NOMO-1 (cell line): ENCODE measurements at regions not wholly inside any gene's neighbourhood (a gene's known extent, or its start where the extent isn't known, plus 50 kb on each side); places are given as distances from the start of the nearest gene placed in this dataset.
A peak's percentile ranks its signal among the peaks of the same experiment; 100 is the strongest.

Source experiments
- DNase-seq, 2 experiments: peaks; one replicate each; lab custom pipeline; 2025; ENCODE audit not compliant: unreplicated experiment in 2 of 2; lab: John Stamatoyannopoulos, UW

DNA sequence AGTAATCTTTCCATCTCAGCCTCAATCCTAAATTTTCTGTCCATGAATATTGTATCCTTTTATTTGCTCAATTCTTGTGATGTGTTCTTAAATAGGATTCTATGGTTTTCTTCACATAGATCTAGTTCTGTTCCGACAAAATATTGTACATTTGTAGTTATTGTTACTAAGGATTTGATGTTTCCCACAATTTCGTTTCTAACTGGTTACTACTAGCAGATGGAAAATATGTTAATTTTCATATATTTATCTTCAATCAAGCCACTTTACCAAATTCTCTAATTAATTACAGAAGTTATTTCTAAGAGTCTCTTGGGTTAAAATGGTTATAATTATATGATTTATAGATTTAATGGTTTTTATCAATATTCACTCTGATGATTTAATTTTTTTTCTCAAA is 60.3 kb downstream of the SEC61B start:
- DNase-seq = no peak

DNA sequence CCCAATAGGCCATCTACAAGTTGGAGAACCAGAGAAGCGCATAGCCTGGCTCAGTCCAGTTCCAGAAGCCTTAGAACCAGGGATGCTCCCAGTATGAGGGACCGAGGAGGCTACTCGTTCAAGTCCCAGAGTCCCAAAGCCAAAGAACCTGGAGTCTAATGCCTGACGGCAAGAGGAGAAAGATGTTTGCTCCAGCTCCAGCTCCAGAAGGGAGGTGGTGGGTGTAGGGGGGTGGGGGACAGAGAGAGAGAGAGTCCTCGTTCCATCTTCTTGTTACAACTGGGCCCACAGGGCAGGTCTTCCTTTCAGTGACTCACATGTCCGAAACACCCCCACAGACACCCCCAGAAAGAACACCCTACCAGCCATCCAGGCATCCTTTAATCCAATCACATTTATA is 63.9 kb downstream of the SEC61B start:
- DNase-seq = no peak

DNA sequence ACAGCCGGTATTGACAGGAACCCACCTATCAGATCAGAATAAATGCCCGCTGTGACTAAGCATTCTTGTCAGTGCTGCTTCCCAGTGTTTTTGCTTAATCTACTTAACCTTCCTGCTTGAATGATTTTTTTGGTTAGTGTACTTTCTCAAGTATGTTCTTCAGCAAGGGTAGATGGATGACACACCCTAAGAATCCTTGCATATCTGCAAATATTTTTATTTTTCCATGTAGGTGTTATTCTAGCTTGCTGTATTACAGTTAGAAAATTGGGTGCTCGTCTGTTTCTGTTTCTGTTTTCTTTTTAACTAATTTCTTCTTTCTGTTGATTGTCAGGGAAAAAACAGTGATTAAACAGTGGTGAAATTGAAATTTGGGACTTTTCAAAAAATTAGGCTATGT is 64.5 kb downstream of the SEC61B start:
- no peak for DNase-seq

DNA sequence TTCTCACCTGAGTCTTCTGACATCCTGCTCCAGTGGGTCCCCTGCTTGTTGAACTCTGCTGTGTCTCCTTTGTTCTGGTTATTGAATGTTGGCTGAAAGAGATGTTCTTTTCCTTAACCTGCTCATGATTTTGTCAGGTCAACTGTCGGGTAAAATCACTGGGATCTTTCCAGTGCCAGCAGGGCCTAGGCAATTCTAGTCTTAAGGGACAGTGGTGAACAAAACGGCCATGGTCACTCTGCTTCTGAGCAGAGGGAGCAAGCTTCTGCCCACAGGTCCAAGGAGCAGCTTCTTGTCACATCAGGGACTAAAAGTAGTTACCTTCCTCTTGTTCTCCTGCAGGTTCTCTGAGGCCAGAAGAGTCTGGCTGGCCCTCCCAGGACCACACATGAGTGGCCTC is 65.6 kb downstream of the SEC61B start:
- DNase-seq = no peak

DNA sequence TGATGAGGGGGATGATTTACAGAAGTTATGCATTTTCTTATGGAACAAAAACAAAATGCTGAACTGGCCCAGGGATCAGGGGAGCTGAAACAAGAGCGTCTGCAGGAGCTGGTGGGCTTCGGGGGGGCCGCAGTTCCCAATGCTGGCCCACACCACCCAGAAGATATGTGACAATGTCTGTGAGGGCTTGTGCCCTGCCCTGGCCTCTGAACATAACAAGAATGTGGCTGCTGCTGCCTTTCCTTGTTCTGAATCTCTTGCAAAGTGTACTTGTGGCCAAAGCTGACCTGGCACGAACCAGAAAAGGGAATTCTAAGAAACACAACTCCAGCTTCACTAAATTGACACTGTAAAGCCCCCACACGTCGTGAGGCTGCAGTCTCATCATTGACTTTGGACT is 66.7 kb downstream of the SEC61B start:
- DNase-seq = no peak

DNA sequence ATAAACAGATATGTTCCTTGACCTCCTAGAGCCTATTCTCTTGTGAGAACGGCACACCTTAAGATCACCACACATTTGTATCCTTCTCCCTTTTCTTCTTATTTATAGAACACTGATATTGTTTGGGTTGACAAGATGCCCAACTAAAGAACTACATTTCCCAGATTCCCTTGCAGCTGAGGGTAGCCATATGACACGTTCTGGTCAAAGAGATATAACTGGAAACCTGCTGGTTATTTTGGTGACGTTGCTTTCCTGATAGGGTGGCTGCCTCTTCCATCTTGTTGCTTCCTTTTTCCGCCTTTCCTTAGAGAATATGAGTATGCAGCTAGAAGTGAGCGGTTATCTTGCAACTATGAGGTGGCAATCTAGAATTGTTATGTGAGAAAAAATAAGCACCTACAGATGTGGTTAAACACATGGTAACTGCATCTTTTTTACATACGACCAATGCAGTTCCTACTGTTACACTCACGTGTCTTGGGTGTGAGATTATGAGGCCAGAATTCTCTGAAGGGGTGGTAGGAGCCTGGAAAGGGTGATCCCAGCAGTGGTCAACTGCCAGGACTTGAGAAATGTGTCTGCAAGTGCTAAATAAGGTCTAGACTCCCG is 72.9 kb downstream of the SEC61B start:
- no peak for DNase-seq

DNA sequence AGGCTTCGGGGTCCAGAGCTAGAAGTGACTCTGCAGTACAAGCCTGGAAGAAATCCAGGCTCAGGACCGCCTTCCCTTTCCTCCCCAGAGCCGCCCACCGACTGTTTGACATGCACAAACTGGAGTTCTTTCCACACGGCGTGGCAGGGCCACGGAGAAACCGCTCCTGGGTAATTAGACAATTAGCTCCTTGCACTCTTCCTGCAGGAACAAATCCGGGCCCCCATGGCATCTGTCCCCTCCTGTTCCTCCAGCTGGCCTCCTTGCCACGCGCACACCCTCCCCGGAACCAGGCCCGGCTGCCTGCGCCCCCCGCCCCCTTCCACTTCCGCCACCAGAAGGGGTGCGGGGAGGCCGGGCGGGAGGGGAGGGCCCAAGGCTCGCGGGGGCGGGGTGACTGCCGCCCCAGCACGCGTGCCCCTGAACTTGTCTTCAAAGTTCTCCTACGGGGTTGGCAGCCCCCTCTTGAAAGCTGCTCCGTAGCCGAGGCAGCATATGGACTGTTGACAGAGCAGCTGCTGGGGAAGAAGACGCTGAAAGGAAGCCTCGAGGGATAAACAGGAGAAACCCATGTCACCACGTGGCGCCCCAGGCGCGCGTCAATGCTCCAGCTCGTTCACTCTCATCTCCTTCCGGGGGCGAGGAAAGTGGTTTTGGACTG is 74.3 kb downstream of the SEC61B start:
- DNase-seq = no peak

DNA sequence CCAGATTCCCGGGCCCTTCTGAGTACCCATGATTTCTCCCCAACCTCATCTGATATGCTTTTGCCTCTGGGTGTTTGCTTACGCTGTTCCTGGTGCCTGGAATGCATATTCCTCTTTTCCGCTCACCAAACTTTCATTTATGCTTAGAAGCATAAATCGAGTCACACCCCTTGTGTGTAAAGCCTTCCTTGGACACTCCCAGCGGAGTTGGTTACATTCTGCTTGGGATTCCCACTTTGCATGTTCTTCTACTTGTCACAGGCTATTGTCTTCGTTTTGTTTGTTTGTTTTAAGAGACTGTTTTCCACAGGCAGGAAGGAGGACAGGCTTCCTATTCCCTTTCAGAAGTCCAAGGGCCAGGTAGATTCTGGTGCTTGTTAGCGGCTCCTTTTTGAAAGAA is 76.5 kb downstream of the SEC61B start:
- DNase-seq = no peak

DNA sequence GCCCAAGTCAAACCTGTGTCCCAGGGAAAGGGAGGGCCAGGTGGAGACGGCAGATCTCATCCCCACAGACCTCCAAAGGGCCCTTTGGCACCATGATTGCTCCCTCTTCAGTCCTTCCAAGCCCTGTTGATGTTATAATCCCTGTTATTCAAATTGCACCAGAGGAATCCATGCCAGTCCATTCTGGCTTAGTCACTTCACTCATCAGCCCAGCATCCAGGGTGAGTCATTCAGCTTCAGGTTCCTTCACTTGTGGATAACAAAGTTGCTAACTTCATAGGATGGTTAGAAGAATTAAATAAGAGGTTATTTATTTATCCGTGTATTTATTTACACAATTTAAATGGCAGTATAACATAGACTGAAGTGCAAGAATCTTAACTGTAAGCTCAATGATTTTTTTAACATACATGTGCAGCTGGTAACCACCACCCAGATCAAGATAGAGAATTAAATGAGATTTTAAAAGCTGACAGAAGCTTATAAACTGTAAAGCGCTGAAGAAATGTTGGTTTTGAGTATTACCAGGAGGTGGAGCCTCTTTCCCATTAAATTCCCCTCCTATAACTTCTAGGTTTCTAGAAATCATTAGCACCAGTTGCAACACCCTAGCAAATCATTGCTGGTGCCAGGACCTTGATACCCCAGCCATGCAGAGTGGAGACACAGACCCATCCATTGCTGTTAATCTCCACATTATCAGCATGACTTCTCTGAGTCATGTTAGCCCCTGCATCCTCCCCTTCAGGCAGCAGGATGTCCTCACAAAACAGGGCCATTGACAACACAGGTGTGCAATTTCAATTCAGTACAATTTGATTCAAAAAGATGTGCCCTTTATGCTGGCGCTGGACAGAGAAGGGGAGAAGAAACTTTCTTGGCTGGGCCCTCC is 77.4 kb downstream of the SEC61B start:
- peak; percentile 8 to 50 for DNase-seq

DNA sequence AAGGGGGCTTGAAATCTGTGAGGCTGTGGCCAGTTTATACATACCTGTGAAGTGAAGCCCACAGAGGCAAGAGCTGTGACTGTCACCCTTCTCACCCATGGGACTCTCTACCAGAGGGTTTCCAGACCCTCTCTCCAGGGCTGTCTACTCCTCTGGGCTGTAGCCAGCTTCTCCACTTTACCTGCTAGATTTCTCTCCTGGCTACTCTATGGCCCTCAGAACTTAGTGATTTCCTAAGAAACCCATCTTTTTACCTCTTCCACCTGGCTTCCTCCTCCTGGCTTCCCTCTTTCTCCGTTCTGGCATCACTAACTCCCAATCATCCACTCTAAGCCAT is 78.0 kb downstream of the SEC61B start:
- no peak for DNase-seq

DNA sequence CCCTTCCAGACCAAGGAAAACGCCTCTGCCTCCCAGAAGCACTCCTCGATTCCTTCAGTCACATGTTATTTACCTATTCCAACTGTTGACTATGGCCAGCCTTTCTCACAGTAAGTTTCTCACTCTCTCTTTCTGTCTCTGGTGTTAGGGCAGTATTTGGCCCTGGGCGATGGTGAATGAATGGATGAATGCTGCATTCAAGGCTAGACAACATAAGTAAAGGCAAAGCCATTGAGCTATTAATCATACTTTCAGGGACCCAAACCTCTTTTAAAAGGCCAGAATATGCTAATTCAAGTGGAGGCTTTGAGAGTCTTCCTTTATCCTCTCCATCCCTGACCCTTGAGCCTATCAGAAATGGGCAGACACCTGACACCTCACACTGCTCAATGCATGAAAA is 78.5 kb downstream of the SEC61B start:
- no peak for DNase-seq

DNA sequence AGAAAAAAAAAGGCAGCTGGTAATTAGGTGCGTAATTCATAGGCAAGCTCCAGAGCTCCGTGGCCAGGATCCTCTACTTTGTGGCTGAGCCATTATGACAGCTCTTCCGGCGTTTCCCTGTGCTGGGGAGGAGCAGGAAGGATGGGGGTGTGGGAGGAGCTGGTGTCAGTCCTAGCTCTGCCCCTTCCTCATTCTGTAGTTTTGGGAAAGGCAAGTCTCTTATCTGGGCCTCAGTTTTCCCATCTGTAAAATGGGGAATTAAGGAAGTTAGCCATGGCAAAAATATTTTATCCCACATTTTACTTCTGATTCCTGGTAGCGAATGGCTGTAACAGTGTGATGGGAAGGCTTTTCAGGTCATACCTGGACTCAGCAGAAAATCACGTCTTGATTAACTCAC is 81.1 kb downstream of the SEC61B start:
- DNase-seq = peak; percentile 23 to 28

DNA sequence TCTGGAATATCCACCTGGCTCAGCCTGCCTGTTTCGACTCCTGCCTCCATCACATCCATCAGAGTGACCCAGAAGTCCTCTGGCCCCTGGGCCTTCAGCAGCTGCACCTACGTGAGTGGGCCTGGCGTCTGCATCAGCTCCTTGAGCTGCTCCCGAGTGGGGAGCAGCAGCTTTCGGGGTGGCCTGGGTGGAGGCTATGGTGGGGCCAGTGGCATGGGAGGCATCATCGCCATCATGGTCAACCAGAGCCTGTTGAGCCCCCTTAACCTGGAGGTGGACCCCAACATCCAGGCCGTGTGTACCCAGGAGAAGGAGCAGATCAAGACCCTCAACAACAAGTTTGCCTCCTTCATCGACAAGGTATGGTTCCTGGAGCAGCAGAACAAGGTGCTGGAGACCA is 83.0 kb downstream of the SEC61B start:
- DNase-seq = no peak

DNA sequence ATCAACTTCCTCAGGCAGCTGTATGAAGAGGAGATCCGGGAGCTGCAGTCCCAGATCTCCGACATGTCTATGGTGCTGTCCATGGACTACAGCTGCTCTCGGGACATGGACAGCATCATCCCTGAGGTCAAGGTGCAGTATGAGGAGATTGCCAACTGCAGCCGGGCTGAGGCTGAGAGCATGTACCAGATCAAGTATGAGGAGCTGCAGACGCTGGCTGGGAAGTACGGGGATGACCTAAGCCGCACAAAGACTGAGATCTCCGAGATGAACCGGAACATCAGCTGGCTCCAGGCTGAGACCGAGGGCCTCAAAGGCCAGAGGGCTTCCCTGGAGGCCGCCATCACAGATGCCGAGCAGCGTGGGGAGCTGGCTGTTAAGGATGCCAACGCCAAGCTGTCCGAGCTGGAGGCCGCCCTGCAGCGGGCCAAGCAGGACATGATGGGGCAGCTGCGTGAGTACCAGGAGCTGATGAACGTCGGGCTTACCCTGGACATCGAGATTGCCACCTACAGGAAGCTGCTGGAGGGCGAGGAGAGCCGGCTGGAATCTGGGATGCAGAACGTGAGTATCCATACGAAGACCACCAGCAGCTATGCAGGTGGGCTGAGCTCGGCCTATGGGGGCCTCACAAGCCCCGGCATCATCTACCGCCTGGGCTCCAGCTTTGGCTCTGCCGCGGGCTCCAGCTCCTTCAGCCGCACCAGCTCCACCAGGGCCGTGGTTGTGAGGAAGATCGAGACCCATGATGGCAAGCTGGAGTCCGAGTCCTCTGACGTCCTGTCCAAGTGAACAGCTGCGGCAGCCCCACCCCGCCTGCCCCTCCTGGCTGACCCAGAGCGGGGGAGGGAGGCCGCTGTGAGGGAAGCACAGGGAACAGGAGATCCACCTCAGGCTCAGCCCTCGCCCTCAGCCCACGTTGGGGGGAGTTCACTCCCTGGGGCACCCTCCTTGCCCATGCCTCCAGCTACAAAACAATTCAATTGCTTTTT is 84.0 kb downstream of the SEC61B start:
- DNase-seq = no peak

DNA sequence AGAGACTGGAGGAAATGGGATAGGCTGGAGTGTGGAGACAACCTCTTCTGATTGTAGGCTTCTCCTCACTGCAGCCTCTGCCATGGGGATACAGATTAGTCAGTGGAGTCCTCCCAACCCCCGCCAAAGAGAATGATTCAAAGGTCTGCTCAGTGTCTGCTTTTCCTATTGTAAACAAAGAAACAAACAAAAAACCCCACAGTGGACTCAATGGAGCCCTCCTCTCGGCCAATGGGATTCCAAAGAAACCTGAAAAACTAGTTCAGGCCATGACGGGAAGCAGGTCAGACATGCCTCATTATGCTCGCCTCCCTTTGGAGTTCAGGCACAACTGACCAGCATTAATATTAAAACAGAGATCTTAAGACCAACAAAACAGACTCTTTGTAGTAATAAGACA is 85.8 kb downstream of the SEC61B start:
- no peak for DNase-seq

DNA sequence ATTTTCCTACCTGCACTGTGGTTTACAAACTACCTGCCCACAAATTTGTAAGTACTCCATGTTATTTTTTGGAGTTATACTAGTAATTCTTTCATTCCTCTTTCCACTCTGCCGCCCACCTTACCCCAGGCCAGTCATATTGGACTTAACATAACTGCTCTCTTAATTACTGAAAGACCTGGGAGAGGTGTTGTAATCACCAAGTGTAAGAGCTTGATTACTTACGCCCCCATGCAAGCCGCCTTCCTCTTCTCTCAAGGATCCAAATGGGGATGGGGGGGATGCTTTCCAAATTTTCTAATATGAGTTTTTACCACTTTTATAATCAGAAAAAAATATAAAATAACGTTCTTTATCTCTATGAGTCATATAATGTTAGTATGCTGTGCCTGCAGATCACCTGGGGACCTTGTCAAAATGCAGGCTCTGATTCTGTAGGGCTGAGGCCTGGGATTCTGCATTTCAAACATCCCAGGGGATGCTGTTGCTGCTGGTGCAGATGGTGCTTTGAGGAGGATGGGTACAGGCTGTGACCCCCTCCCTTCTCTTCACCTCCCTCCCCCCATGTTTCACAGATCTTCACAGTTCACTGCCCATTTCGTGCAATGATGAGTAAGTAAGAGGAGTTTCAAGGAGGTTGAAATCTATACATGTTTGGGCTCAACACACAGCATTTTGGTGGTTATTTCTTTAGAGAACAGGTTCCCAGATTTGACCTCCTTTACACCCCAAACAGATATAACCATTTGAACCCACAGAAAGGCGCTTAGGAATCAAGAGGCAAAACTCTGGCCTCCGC is 87.3 kb downstream of the SEC61B start:
- DNase-seq = no peak

DNA sequence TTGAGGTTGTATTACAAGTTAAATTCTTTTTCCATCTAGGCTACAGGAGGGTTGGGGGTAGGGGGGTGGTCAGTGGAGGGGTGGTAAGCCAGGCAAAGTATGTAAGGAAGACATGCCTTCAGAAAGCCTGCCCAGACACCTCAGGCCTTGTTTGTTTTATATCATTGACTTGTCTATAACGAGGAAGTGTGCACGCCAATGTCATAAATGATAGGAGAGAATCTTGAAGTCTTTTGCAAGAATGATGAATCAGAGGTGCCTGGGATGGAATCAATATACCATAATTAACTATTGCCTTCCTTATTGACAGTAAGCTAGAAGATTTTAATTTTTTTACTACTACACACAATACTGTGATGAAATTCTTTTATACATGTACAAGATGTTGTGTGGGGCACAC is 90.7 kb downstream of the SEC61B start:
- no peak for DNase-seq

DNA sequence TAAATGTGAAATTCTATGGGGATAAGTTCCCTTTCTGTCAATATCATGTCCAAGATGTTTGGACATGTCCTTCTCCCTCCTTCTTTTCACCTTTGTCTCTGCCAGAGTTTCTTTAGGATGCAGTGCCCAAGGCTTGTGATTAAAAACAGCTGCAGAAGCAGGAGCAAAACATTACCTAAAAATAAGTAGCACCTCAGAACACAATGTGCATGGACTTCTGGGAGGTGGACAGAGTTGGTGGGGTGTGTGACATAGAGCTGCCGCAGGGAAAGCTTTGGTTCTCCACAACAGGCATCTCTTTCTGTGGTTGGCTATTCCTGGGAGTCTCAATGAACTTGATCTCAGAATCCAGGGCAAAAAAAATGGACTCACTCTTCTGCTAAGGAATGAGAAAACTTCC is 97.0 kb downstream of the SEC61B start:
- DNase-seq = no peak

DNA sequence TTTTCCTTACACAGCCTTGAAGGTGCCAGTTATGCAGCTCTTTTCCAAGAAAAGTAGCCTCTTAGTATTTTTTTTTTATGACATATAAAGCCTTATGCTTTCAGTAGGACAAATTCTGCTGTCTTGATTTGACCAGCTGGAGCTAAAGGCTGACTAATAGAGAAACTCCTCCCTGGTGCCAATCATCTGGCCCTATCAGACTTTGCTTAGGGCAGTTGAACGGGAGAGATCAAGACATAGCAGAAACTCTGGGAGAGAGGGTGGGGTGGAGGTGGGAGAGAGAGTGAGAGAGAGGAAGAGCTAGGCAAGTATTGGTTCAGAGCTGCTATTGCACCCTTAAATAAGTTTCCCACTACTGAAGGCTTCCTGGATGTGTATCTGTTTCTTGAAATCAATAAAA is 100.2 kb downstream of the SEC61B start:
- DNase-seq = no peak
